ENCODE measurements at regions not wholly inside any gene's neighbourhood (a gene's known extent, or its start where the extent isn't known, plus 50 kb on each side); places are given as distances from the start of the nearest gene placed in this dataset.

DNA sequence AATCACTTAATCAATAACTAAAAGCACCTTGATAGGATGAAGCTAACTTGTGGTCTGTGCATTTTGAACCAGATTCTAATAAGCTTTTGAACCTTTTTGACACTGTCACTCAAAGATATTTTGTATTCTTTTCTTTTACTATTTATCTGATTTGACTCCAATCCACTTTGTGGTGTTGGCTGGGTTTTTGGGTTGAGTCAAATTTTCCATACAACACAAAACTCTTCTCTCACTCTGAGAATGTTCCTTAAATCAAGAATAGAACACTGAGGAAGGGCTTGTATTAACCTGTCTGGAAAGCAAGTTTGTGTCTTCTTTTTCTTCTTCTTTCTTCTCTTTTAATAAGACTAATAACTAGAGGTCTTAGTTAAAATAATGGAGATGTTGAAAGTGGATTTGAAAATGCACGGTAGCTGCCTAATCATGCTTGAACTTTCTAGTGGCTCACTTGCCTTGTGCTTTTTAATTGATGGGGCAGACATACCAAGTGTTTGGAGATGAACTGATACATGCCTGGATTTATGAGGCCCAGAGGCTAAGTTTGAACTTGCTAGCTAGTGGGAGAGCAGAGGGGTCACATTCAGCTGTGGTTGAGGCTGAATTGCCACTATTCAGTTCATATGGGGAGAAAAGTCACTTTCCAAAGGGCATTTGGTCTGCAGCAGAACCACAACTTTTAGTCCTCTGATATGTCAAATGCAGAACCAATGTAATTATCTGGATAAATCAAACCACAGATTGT, 93.5 kb upstream of the PTHLH start (continued):
- TF ChIP-seq, protein P1, sequence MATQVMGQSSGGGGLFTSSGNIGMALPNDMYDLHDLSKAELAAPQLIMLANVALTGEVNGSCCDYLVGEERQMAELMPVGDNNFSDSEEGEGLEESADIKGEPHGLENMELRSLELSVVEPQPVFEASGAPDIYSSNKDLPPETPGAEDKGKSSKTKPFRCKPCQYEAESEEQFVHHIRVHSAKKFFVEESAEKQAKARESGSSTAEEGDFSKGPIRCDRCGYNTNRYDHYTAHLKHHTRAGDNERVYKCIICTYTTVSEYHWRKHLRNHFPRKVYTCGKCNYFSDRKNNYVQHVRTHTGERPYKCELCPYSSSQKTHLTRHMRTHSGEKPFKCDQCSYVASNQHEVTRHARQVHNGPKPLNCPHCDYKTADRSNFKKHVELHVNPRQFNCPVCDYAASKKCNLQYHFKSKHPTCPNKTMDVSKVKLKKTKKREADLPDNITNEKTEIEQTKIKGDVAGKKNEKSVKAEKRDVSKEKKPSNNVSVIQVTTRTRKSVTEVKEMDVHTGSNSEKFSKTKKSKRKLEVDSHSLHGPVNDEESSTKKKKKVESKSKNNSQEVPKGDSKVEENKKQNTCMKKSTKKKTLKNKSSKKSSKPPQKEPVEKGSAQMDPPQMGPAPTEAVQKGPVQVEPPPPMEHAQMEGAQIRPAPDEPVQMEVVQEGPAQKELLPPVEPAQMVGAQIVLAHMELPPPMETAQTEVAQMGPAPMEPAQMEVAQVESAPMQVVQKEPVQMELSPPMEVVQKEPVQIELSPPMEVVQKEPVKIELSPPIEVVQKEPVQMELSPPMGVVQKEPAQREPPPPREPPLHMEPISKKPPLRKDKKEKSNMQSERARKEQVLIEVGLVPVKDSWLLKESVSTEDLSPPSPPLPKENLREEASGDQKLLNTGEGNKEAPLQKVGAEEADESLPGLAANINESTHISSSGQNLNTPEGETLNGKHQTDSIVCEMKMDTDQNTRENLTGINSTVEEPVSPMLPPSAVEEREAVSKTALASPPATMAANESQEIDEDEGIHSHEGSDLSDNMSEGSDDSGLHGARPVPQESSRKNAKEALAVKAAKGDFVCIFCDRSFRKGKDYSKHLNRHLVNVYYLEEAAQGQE (IDR thresholded peaks at IDR 0.05), result no peak
- TF ChIP-seq, protein P2, sequence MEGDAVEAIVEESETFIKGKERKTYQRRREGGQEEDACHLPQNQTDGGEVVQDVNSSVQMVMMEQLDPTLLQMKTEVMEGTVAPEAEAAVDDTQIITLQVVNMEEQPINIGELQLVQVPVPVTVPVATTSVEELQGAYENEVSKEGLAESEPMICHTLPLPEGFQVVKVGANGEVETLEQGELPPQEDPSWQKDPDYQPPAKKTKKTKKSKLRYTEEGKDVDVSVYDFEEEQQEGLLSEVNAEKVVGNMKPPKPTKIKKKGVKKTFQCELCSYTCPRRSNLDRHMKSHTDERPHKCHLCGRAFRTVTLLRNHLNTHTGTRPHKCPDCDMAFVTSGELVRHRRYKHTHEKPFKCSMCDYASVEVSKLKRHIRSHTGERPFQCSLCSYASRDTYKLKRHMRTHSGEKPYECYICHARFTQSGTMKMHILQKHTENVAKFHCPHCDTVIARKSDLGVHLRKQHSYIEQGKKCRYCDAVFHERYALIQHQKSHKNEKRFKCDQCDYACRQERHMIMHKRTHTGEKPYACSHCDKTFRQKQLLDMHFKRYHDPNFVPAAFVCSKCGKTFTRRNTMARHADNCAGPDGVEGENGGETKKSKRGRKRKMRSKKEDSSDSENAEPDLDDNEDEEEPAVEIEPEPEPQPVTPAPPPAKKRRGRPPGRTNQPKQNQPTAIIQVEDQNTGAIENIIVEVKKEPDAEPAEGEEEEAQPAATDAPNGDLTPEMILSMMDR (IDR thresholded peaks at IDR 0.05; ENCODE audit: low read depth, low read length, missing input control), result no peak
- TF ChIP-seq RXRA (IDR thresholded peaks at IDR 0.05) (no peak), SP1 (IDR thresholded peaks at IDR 0.05) (no peak)

DNA sequence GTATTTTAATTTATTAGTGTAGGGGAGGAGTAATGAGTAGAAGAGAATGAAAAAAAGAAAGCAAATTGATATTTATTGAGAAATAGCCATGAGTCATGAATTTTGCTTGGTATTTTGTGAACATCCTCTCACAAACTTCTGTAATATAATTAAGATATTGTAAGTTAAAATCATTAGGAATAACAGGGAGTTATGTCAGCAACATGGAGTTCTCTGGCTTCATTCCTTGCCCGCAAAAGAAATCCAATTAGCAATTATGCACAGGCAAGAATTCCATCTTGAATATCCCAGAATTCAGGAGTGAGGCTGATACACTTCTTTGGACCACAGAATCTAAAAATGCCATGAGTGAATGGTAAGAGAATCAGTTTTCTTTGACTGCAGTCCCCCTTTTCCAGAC, 94.3 kb upstream of the PTHLH start:
- WGBS, result 95% methylated on average over 1 of the region's 1 CpG
- no peak for TF ChIP-seq YY1 (IDR thresholded peaks at IDR 0.05)
- no peak for DNase-seq (ENCODE audit: low spot score)
- Histone ChIP-seq H3K4me3 (ENCODE audit: low read depth in 1 of 3, low read length in 3 of 3) (no peak overlapping the region), H3K27me3 (ENCODE audit: control insufficient read depth in 4 of 4, insufficient read depth in 4 of 4, low read length in 3 of 4) (no peaks in the 10 kb centered on the region), H3K27ac (ENCODE audit: low read depth in 1 of 2, low read length in 2 of 2) (no peak overlapping the region), H3K4me1 (ENCODE audit: control insufficient read depth in 4 of 4, insufficient read depth in 4 of 4, low read length in 3 of 4) (no peaks in the 10 kb centered on the region), H3K9me3 (ENCODE audit: control insufficient read depth in 4 of 4, low read length in 3 of 4) (peaks cover 0 to 7% (median 0%) of the 10 kb centered on the region in 4 donors), H3K36me3 (ENCODE audit: control insufficient read depth in 4 of 4, insufficient read depth in 3 of 4, low read depth in 1 of 4, low read length in 3 of 4) (no peaks in the 10 kb centered on the region), H3K9ac (ENCODE audit: low read depth in 1 of 2, low read length in 2 of 2) (no peak overlapping the region)

DNA sequence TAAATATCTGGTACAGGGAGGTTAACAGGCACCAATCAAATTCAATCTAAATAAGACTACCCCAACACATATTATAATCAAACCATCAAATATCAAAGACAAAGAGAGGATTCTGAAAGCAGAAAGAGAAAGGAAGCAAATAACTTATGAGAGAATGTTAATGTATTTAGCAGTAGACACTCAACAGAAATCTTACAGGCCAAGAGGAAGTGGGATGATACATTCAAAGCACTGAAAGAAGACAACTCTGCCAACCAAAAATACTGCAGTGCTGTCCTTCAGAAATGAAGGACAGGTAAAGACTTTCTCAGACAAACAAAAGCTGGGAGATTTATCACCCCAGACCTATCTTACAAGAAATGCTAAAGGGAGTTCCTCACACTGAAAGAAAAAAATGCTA, 95.9 kb upstream of the PTHLH start:
- Histone ChIP-seq H3K36me3 (ENCODE audit: control insufficient read depth in 4 of 4, insufficient read depth in 3 of 4, low read depth in 1 of 4, low read length in 3 of 4) (no peaks in the 10 kb centered on the region), H3K27me3 (ENCODE audit: control insufficient read depth in 4 of 4, insufficient read depth in 4 of 4, low read length in 3 of 4) (no peaks in the 10 kb centered on the region), H3K27ac (ENCODE audit: low read depth in 1 of 2, low read length in 2 of 2) (no peak overlapping the region), H3K9me3 (ENCODE audit: control insufficient read depth in 4 of 4, low read length in 3 of 4) (peaks cover 0 to 7% (median 2%) of the 10 kb centered on the region in 4 donors), H3K4me1 (ENCODE audit: control insufficient read depth in 4 of 4, insufficient read depth in 4 of 4, low read length in 3 of 4) (no peaks in the 10 kb centered on the region), H3K4me3 (ENCODE audit: low read depth in 1 of 3, low read length in 3 of 3) (no peak overlapping the region), H3K9ac (ENCODE audit: low read depth in 1 of 2, low read length in 2 of 2) (no peak overlapping the region)
- no peak for DNase-seq (ENCODE audit: low spot score)
- TF ChIP-seq FOXA2 (IDR thresholded peaks at IDR 0.05) (no peak), RAD21 (IDR thresholded peaks at IDR 0.05) (no peak), TAF1 (conservative IDR thresholded peaks at IDR 0.05) (no peak), HNF4A (conservative IDR thresholded peaks at IDR 0.05) (no peak), YY1 (IDR thresholded peaks at IDR 0.05) (no peak), NR2F2 (IDR thresholded peaks at IDR 0.05) (no peak), RXRA (IDR thresholded peaks at IDR 0.05) (no peak), EGR1 (IDR thresholded peaks at IDR 0.05; ENCODE audit: low read depth in 2 of 2) (no peak), SP1 (IDR thresholded peaks at IDR 0.05) (no peak), HNF4G (IDR thresholded peaks at IDR 0.05) (no peak)
- TF ChIP-seq, protein P3, sequence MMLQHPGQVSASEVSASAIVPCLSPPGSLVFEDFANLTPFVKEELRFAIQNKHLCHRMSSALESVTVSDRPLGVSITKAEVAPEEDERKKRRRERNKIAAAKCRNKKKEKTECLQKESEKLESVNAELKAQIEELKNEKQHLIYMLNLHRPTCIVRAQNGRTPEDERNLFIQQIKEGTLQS (IDR thresholded peaks at IDR 0.05), result no peak
- TF ChIP-seq, protein P1 (IDR thresholded peaks at IDR 0.05), result no peak
- TF ChIP-seq, protein P4, sequence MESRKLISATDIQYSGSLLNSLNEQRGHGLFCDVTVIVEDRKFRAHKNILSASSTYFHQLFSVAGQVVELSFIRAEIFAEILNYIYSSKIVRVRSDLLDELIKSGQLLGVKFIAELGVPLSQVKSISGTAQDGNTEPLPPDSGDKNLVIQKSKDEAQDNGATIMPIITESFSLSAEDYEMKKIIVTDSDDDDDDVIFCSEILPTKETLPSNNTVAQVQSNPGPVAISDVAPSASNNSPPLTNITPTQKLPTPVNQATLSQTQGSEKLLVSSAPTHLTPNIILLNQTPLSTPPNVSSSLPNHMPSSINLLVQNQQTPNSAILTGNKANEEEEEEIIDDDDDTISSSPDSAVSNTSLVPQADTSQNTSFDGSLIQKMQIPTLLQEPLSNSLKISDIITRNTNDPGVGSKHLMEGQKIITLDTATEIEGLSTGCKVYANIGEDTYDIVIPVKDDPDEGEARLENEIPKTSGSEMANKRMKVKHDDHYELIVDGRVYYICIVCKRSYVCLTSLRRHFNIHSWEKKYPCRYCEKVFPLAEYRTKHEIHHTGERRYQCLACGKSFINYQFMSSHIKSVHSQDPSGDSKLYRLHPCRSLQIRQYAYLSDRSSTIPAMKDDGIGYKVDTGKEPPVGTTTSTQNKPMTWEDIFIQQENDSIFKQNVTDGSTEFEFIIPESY (IDR thresholded peaks at IDR 0.05), result no peak
- TF ChIP-seq, protein P2 (IDR thresholded peaks at IDR 0.05; ENCODE audit: low read depth, low read length, missing input control), result no peak
- TF ChIP-seq, protein P5, sequence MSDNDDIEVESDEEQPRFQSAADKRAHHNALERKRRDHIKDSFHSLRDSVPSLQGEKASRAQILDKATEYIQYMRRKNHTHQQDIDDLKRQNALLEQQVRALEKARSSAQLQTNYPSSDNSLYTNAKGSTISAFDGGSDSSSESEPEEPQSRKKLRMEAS (IDR thresholded peaks at IDR 0.05), result no peak

Data from liver (tissue), 8 donors.